ENCODE measurements at regions not wholly inside any gene's neighbourhood (a gene's known extent, or its start where the extent isn't known, plus 50 kb on each side); places are given as distances from the start of the nearest gene placed in this dataset.

DNA sequence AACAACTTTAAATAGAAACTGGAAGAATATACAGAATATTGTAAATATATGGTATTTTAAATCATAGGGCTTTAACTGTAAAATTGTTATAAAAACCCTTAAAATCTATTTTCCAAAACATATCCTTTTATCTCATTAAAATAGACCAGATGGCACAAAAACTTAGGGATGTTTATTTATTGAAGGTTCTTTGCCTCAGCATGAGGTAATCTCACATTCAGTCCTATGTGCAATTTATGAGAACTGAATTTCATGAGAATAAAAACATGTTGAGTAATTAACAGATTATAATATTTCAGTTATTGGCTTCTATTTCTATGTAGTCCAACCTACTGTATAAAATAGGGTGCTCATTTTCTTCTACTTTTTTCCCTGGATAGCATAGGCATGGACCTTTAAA is 329.2 kb upstream of the PRR16 start:
- Histone ChIP-seq H3K9me3 (no peaks in the 10 kb centered on the region), H3K4me2 (no peak overlapping the region), H3K4me1 (peaks cover 14% of the 10 kb centered on the region), H3K4me3 (no peak overlapping the region), H3K27ac (no peak overlapping the region)
- TF ChIP-seq FOSB (CRISPR knock-in tag; IDR thresholded peaks at IDR 0.05): no peak
- TF ChIP-seq ZNF302 (CRISPR knock-in tag; IDR thresholded peaks at IDR 0.05): no peak
- no peak for TF ChIP-seq EHF (CRISPR knock-in tag; IDR thresholded peaks at IDR 0.05)
- TF ChIP-seq, protein P1, sequence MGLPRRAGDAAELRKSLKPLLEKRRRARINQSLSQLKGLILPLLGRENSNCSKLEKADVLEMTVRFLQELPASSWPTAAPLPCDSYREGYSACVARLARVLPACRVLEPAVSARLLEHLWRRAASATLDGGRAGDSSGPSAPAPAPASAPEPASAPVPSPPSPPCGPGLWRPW (IDR thresholded peaks at IDR 0.05): no peak
- no peak for TF ChIP-seq HDAC2 (IDR thresholded peaks at IDR 0.05)
- no peak for TF ChIP-seq NFE2L2 (conservative IDR thresholded peaks at IDR 0.05; ENCODE audit: low read length)
- no peak for TF ChIP-seq FOXS1 (CRISPR knock-in tag; IDR thresholded peaks at IDR 0.05)
- no peak for TF ChIP-seq KDM5A (IDR thresholded peaks at IDR 0.05)
- TF ChIP-seq, protein P2, sequence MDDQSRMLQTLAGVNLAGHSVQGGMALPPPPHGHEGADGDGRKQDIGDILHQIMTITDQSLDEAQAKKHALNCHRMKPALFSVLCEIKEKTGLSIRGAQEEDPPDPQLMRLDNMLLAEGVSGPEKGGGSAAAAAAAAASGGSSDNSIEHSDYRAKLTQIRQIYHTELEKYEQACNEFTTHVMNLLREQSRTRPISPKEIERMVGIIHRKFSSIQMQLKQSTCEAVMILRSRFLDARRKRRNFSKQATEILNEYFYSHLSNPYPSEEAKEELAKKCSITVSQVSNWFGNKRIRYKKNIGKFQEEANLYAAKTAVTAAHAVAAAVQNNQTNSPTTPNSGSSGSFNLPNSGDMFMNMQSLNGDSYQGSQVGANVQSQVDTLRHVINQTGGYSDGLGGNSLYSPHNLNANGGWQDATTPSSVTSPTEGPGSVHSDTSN (IDR thresholded peaks at IDR 0.05): no peak
- TF ChIP-seq EP300 (IDR thresholded peaks at IDR 0.05): no peak
- TF ChIP-seq CBX8 (IDR thresholded peaks at IDR 0.05): no peak
- TF ChIP-seq, protein P3, sequence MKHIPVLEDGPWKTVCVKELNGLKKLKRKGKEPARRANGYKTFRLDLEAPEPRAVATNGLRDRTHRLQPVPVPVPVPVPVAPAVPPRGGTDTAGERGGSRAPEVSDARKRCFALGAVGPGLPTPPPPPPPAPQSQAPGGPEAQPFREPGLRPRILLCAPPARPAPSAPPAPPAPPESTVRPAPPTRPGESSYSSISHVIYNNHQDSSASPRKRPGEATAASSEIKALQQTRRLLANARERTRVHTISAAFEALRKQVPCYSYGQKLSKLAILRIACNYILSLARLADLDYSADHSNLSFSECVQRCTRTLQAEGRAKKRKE (CRISPR knock-in tag; IDR thresholded peaks at IDR 0.05; ENCODE audit: low read depth): no peak
- no peak for TF ChIP-seq PHF8 (IDR thresholded peaks at IDR 0.05; ENCODE audit: borderline replicate concordance, low read depth)
- TF ChIP-seq ZSCAN20 (CRISPR knock-in tag; IDR thresholded peaks at IDR 0.05): no peak
- ATAC-seq (no peak), FAIRE-seq (no peak), DNase-seq (ENCODE audit: low read depth in 1 of 2, low spot score in 1 of 2) (no peak)
- CTCF ChIA-PET: no interaction called here
- POLR2A ChIA-PET: no interaction called here

DNA sequence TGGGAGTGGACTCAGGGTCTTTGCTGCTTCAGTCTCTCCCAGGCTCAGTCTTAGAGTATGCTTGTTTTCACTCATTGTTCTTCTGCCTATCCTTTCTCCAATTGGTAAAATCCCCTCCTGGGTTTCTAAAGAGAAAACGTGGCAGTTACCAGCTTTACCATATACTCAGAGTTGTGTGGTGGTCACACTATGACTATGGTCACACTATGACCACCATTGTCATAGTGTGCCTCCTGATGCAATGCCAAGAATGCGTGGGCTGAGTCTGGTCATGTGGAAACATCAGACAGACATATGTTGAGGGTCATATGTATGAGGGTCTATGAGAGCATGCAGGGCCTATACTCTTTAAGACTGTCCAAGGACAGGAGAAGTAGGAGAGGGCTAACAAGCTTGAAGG is 326.5 kb upstream of the PRR16 start:
- ChIA-PET POLR2A (no interaction called here), CTCF (no interaction called here)
- 29% methylated on average over 2 of the region's 2 CpGs for WGBS (ENCODE audit: missing lambda C conversion rate)
- Histone ChIP-seq H3K27ac (peak overlapping the region in 1 of 2 experiments; percentile 21; a peak in 1 of 6 replicates), H3K4me2 (no peak overlapping the region), H3K9me3 (no peaks in the 10 kb centered on the region), H3K4me1 (peaks cover 22% of the 10 kb centered on the region), H3K4me3 (no peak overlapping the region)
- no peak for ATAC-seq
- TF ChIP-seq GATA3 (IDR thresholded peaks at IDR 0.05; ENCODE audit: borderline replicate concordance) (no peak), RARB (CRISPR knock-in tag; IDR thresholded peaks at IDR 0.05) (no peak), PHF8 (IDR thresholded peaks at IDR 0.05; ENCODE audit: borderline replicate concordance, low read depth) (no peak), ZSCAN20 (CRISPR knock-in tag; IDR thresholded peaks at IDR 0.05) (no peak), ESRRA (IDR thresholded peaks at IDR 0.05; ENCODE audit: borderline replicate concordance, low read length) (no peak), POLR2A (IDR thresholded peaks at IDR 0.05; ENCODE audit: low read length) (no peak), KDM1A (IDR thresholded peaks at IDR 0.05; ENCODE audit: low read depth) (no peak), MAFK (IDR thresholded peaks at IDR 0.05; ENCODE audit: partially characterized antibody) (no peak), NR3C1 (IDR thresholded peaks at IDR 0.05) (no peak)
- no peak for DNase-seq (ENCODE audit: low read depth in 1 of 2, low spot score in 1 of 2)
- FAIRE-seq: no peak

DNA sequence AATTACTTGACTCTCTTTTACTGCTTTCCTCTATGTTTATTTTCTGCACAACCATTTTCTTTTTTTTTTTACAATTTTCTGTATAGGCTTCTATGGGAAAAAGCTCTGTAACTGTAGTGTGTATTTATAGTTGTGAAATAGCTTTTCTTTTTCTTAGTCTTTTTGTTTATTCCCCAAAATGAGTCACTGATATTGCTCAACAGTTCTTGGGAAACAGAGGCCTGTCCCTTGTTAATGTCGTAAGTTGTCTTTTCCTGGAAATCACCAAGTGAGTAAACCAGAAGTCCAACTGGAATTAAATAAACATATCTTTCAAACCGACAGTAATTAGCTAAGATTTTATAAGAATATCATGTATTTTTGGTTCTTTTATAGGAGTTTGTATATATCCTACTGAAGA is 325.1 kb upstream of the PRR16 start:
- peak; percentile 31 to 85 for DNase-seq (ENCODE audit: low read depth in 1 of 2, low spot score in 1 of 2)
- peak; percentile 62 to 89 for ATAC-seq
- peak overlapping the region in 1 of 2 experiments; percentile 71; a peak in 2 of 6 replicates for H3K27ac ChIP-seq
- peak; percentile 80 for FAIRE-seq
- H3K4me2 ChIP-seq: peak overlapping the region; percentile 54
- no peak overlapping the region for H3K4me3 ChIP-seq
- H3K4me1 ChIP-seq: peaks cover 22% of the 10 kb centered on the region
- ChIA-PET POLR2A (no interaction called here), CTCF (no interaction called here)
- 1% methylated on average over 2 of the region's 2 CpGs for WGBS (ENCODE audit: missing lambda C conversion rate)
- H3K9me3 ChIP-seq: no peaks in the 10 kb centered on the region
- no peak for TF ChIP-seq HOXB13 (CRISPR knock-in tag; IDR thresholded peaks at IDR 0.05; ENCODE audit: low read depth)
- TF ChIP-seq ZFP36 (IDR thresholded peaks at IDR 0.05; ENCODE audit: borderline replicate concordance, partially characterized antibody): no peak
- TF ChIP-seq CBX2 (IDR thresholded peaks at IDR 0.05; ENCODE audit: borderline replicate concordance, low read depth): no peak
- TF ChIP-seq, protein P2 (IDR thresholded peaks at IDR 0.05): no peak
- TF ChIP-seq RFX5 (IDR thresholded peaks at IDR 0.05): no peak
- TF ChIP-seq, protein P4, sequence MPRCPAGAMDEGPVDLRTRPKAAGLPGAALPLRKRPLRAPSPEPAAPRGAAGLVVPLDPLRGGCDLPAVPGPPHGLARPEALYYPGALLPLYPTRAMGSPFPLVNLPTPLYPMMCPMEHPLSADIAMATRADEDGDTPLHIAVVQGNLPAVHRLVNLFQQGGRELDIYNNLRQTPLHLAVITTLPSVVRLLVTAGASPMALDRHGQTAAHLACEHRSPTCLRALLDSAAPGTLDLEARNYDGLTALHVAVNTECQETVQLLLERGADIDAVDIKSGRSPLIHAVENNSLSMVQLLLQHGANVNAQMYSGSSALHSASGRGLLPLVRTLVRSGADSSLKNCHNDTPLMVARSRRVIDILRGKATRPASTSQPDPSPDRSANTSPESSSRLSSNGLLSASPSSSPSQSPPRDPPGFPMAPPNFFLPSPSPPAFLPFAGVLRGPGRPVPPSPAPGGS (IDR thresholded peaks at IDR 0.05): peak; percentile 97
- TF ChIP-seq, protein P1 (IDR thresholded peaks at IDR 0.05): peak; percentile 99
- peak; percentile 46; the same call in 1 of the 2 replicates for TF ChIP-seq GATA3 (IDR thresholded peaks at IDR 0.05; ENCODE audit: borderline replicate concordance)
- no peak for TF ChIP-seq MYC (IDR thresholded peaks at IDR 0.05; ENCODE audit: borderline replicate concordance, low read length)
- TF ChIP-seq FOSL2 (IDR thresholded peaks at IDR 0.05): peak; percentile 96
- peak; percentile 98 for TF ChIP-seq FOSL2 (CRISPR knock-in tag; IDR thresholded peaks at IDR 0.05)
- TF ChIP-seq JUNB (IDR thresholded peaks at IDR 0.05): peak; percentile 96
- TF ChIP-seq, protein P3 (CRISPR knock-in tag; IDR thresholded peaks at IDR 0.05; ENCODE audit: low read depth): no peak
- TF ChIP-seq ZSCAN20 (CRISPR knock-in tag; IDR thresholded peaks at IDR 0.05): no peak
- TF ChIP-seq EHF (CRISPR knock-in tag; IDR thresholded peaks at IDR 0.05): no peak

All from A549 (cell line).